HG03139 (cell line): ENCODE measurements at regions not wholly inside any gene's neighbourhood (a gene's known extent, or its start where the extent isn't known, plus 50 kb on each side); places are given as distances from the start of the nearest gene placed in this dataset.

Experiments used
- ATAC-seq: cut with Tn5 transposase; IDR thresholded peaks from one replicate; pipeline ENCODE4 v1.9.1; 2021; ENCODE audit not compliant: unreplicated experiment

- no peak for ATAC-seq
These were observed 818.9 kb upstream of the LCORL start for GRCh38 chr4:18840481-18840880.

DNA sequence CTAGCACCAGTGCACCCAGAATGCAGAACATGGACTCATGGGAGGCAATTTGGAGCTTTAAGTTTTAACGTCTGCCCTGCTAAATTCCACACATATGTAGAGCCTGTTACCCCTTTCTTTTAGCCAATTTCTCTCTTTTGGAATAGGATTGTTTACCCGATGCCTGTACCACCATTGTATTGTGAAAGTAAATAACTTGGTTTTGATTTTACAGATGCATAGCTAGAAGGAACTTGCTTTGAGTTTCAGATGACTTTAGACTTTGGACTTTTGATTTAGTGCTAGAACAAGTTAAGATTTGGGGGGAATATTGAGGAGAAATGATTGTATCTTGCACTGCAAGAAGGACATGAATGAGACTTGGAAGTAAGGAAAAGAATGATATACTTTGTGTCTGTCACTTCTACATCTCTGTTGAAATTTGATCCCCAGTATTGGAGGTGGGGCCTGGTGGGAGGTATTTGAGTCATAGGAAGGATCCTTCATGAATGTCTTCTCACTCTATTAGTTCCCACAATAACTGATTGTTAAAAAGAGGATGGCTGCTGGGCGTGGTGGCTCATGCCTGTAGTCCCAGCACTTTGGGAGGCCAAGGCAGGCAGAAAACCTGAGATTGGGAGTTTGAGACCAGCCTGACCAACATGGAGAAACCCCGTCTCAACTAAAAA lies 794.8 kb upstream of the LCORL start:
- ATAC-seq, result no peak

DNA sequence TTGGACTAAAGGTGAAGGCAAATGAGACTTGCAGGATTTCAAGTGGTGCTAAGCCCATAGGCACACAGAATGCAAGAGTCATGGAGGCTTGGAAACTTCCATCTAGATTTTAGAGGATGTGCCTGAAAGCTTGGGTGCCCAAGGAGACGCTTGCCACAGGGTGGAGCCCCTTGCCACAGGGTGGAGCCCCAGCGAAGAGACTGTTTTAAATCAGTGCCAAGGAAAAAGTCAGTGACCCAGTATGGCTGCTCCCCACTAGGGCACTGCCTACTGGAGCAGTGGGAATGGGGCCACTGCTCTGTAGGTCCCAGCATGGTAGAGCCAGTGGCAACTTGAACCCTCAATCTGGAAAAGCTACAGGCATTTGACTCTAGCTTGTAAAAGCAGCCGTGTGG lies 794.2 kb upstream of the LCORL start:
- no peak for ATAC-seq

GRCh38 chr4:18815081-18815778 lies 793.7 kb upstream of the LCORL start:
- ATAC-seq, result no peak

DNA sequence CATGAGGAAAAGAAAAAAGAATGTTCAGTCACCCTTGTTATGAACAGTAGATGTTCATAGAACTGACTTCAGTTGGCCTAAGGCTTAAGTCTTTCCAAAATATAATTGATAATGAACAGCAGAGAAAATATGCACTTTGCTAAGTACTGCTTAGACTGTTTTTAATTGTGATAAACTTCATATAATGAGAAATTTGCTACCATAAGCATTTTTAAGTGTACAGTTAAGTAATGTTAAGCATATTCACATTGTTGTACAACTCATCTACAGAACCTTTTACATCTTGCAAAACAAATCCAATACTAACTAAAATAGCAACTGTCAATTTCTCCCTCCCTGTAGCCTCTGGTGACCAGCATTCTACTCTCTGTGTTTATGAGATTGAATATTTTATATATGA lies 792.2 kb upstream of the LCORL start:
- ATAC-seq, result no peak

DNA sequence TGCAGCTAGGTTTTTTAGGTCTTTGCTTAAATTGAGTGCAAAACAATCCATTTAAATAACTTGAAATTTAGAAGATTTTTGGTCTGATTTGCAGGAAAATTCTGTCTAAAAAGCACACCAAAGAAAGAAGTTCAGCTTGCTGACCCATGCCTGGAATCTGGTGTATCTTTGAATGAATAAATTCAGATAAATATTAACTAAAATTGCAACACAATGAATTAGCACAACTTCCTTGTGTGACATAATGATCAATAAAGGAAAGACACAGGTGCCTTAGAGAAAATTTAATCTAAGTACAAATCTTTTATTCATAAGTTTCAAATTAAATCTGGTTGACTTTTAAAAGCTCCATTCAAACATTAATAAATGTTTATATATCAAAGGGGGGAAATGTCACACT lies 791.5 kb upstream of the LCORL start:
- ATAC-seq, result no peak

- no peak for ATAC-seq
These were observed 782.2 kb upstream of the LCORL start for GRCh38 chr4:18803781-18804180.

DNA sequence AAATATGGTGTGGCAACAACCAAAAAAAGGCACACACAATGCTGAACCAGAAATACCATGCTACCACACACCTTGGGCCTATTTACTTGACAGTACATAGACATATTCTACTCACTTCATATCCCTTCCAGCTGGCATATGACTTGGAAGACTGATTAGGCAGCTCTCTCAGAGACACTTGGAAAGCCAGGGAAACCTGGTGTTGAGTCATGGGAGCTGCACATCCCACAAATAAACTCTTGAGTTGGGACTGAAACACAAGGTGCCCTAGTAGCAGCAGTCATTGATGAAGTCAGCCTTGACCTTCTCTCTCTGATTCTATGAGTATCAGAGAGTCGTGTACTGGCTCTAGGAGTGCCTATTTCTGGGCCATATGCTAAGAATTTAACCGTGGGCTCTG lies 776.6 kb upstream of the LCORL start:
- ATAC-seq, result no peak

GRCh38 chr4:18795794-18796193 lies 774.2 kb upstream of the LCORL start:
- ATAC-seq, result no peak

DNA sequence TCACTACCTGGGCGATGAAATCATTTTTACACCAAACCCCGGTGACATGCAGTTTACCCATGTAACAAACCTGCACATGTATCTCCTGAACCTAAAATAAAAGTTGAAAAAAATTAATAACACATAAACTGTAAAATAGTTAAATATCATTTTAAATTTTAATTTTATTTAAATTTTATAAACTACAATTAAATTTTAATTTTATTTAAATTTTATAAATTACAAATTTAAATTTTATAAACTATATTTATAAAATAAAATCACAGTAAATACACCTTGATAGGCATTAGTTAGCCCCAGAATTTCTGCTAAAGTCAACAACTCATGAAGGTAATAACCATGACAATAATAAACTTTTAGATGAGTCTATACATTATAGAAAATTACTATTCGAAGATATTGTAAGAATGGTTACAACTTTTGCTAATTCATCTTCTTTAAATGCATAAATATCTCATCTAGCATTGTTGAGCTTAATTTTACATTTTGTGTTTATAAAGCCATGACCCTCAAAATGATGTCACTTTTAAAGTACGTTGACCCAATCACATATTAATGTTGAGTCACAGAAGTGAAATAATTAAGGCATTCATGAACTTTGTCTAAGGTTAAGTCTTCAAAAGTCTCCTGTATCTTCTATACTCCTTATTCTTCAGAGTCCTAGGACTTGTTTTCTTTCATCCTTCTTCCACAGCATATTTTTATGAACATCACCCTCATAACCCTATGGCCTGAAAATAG lies 755.8 kb upstream of the LCORL start:
- no peak for ATAC-seq

DNA sequence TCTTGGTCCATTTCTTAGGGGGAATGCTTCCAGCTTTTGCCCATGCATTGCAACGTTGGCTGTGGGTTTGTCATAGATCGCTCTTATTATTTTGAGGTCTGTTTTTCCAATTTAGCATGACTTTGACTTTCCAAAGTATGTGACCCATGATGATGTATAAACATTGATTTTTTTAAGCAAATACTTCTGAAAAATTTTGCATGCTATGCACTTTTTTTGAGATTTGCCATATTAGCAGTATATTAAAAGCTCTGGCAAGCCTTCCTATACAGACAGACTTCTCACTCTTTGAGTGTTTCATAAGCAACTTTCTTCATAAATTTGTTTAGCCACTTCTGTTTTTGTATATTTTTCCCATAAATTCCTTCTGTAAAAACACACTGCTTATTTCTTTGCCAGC lies 746.4 kb upstream of the LCORL start:
- ATAC-seq, result no peak

GRCh38 chr4:18756671-18757070 lies 735.1 kb upstream of the LCORL start:
- ATAC-seq, result no peak

DNA sequence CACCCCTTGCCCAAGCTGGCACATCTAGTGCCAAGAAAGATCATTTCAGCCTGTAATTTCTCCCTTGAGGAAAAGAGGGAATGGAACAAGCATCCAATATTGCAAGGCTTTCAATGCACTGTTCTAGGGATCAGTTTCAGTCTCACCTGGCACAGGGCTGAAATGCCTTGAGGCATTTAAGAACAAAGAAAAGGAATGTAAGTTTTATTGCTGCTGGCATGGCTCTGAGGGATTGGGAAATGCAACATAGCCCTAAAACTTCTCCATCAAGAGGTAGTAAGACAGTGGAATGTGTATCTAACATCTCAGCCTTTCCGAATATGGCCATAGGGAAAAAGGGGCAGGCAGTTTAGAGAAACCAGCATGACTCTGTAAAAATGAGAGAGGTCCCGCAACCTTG lies 732.6 kb upstream of the LCORL start:
- ATAC-seq, result no peak

DNA sequence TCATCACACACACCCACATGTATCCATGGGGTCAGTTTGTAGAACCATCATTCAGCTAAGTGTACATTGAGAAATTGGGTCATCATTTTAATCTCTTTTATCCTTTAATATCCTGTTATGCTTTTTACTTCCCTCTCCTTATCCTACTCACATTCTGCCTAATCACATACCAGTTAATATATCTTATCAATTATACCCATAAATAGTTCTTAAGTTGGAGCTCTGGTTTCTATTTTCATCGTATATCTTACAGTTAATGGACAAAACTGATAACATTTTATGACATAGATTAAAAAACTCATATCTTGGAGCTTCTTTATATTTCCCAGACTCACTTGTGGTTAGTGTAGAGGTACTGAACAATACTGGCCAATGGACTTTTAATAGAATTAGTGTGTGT lies 729.5 kb upstream of the LCORL start:
- no peak for ATAC-seq

- no peak for ATAC-seq
These were observed 727.8 kb upstream of the LCORL start for GRCh38 chr4:18749391-18749790.

DNA sequence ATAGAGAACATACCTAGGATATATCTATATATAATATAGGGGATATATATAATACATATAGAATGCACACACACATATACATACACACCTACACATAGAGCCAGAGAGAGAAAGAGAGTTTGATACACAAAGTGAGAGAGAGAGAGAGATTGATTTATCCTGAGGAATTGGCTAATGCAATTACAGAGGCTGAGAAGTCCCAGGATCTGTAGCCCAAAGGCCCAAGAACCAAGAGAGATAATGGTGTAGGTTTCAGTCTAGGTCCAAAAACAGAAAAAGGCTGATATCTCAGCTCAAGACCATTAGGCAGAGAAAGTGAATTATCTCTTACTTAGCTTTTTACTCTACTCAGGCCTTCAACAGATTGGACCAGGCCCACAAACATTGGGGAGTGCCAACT lies 715.0 kb upstream of the LCORL start:
- no peak for ATAC-seq

DNA sequence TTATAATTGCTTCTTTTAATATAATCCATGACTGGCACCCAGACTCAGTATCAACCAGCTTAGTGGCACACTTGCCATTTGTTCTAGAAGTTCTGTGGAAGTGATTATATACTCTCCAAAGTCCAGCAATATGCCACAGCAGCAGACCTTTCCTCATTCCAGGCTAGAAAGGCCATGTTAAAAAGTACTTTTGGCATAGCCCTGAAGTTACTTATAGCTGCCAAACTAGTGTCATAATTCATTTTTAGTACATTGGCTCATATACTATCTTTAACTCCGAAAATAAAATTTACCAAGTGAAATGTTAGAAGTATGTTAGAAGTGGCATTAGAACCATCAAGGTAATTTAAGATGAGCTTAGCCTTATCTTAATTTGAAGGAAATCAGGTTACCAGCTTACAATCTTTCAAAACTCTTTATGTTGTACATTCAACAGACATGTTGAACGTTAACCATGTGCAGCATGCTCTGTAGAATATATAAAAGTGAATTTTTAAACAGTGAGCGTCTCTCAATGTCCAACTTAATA lies 714.2 kb upstream of the LCORL start:
- no peak for ATAC-seq

- no peak for ATAC-seq
These were observed 712.9 kb upstream of the LCORL start for GRCh38 chr4:18734405-18734804.

DNA sequence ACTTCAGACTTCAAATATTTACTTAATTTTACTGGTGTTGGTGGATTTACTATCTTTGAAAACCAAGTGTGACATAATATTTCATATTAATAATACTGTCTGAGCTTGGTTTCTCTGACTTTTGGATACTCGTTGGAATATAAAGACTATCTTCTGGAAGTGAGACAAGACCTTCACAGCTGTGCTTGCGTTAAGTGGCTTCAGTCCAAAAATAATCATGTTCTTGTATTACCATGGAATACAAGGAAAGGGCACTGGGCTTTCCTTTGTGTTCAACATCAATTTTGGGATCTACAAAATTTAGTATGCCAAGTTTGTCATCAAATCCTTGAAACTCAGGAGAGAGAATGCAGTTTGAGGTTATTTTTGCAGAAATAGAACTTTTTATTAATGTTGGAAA lies 712.4 kb upstream of the LCORL start:
- ATAC-seq, result no peak

- ATAC-seq, result no peak
These were observed 701.2 kb upstream of the LCORL start for GRCh38 chr4:18722748-18723191.

GRCh38 chr4:18698119-18698883 lies 676.7 kb upstream of the LCORL start:
- ATAC-seq, result no peak
